ENCODE measurements at regions not wholly inside any gene's neighbourhood (a gene's known extent, or its start where the extent isn't known, plus 50 kb on each side); places are given as distances from the start of the nearest gene placed in this dataset.

- intact Hi-C loops (cut with micrococcal nuclease) = no loop called here
- ChIA-PET CTCF (no interaction called here), POLR2A (no interaction called here), RAD21 (ENCODE audit: low non-redundant PET in 1 of 2, low total read pairs in 2 of 2, uncharacterized antibody in 2 of 2, unreplicated experiment in 2 of 2) (no interaction called here)
- Histone ChIP-seq H3K4me3 (replicated peaks in 1 of 2; ENCODE audit: low read depth in 1 of 2, low read length in 2 of 2) (no peak overlapping the region), H4K20me1 (ENCODE audit: insufficient read depth) (no peaks in the 10 kb centered on the region), H3K27ac (ENCODE audit: low read depth, low read length) (no peak overlapping the region), H3K4me1 (ENCODE audit: control insufficient read depth in 1 of 2, insufficient read depth in 2 of 2, low read length in 2 of 2) (no peaks in the 10 kb centered on the region), H3K27me3 (ENCODE audit: insufficient read depth, low read length) (no peaks in the 10 kb centered on the region), H3K9me2 (ENCODE audit: insufficient read depth) (no peaks in the 10 kb centered on the region), H3K9me3 (ENCODE audit: control insufficient read depth in 1 of 2, insufficient read depth in 1 of 2, low read depth in 1 of 2, low read length in 2 of 2) (no peaks in the 10 kb centered on the region), H3K79me2 (ENCODE audit: insufficient read depth, low read length) (no peaks in the 10 kb centered on the region), H3K36me3 (ENCODE audit: control insufficient read depth in 1 of 2, insufficient read depth in 2 of 2, low read length in 2 of 2) (no peaks in the 10 kb centered on the region), H2AFZ (ENCODE audit: low read depth, low read length, poor library complexity, severe bottlenecking) (no peak overlapping the region), H3K4me2 (ENCODE audit: low read length) (no peak overlapping the region), H3K9ac (ENCODE audit: low read length) (no peak overlapping the region)
- ATAC-seq = no peak
- no peak for TF ChIP-seq ZFX (IDR thresholded peaks at IDR 0.05)
- TF ChIP-seq, protein P1, sequence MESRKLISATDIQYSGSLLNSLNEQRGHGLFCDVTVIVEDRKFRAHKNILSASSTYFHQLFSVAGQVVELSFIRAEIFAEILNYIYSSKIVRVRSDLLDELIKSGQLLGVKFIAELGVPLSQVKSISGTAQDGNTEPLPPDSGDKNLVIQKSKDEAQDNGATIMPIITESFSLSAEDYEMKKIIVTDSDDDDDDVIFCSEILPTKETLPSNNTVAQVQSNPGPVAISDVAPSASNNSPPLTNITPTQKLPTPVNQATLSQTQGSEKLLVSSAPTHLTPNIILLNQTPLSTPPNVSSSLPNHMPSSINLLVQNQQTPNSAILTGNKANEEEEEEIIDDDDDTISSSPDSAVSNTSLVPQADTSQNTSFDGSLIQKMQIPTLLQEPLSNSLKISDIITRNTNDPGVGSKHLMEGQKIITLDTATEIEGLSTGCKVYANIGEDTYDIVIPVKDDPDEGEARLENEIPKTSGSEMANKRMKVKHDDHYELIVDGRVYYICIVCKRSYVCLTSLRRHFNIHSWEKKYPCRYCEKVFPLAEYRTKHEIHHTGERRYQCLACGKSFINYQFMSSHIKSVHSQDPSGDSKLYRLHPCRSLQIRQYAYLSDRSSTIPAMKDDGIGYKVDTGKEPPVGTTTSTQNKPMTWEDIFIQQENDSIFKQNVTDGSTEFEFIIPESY (IDR thresholded peaks at IDR 0.05; ENCODE audit: extremely low read depth, insufficient replicate concordance, low read length) = no peak
- no peak for TF ChIP-seq POLR2AphosphoS5 (IDR thresholded peaks at IDR 0.05; ENCODE audit: low read depth, low read length)
- no peak for TF ChIP-seq RAD21 (IDR thresholded peaks at IDR 0.05; ENCODE audit: low read depth)
- TF ChIP-seq SP1 (IDR thresholded peaks at IDR 0.05; ENCODE audit: low read depth) = no peak
- no peak for TF ChIP-seq MAX (IDR thresholded peaks at IDR 0.05)
- no peak for TF ChIP-seq ELF1 (IDR thresholded peaks at IDR 0.05; ENCODE audit: borderline replicate concordance, low read depth)
- TF ChIP-seq EZH2 (IDR thresholded peaks at IDR 0.05) = no peak
- no peak for TF ChIP-seq EGR1 (IDR thresholded peaks at IDR 0.05; ENCODE audit: low read depth)
- no peak for TF ChIP-seq POLR2A (IDR thresholded peaks at IDR 0.05; ENCODE audit: borderline replicate concordance, extremely low read depth, insufficient read depth, insufficient read length)
- TF ChIP-seq CTCF (IDR thresholded peaks at IDR 0.05 in 2 of 3, conservative IDR thresholded peaks at IDR 0.05 in 1 of 3; ENCODE audit: borderline replicate concordance in 1 of 3, insufficient read depth in 1 of 3, low read depth in 2 of 3, low read length in 2 of 3) = no peak
- no peak for TF ChIP-seq FOSL1 (IDR thresholded peaks at IDR 0.05; ENCODE audit: low read depth)
- TF ChIP-seq ATF3 (IDR thresholded peaks at IDR 0.05) = no peak
- no peak for TF ChIP-seq SRF (IDR thresholded peaks at IDR 0.05; ENCODE audit: low read depth)
- no TSS peak for BruUV-seq (replicated peaks)
- DNase-seq (ENCODE audit: low read depth, low spot score) = no peak
Measured at GRCh38 chr4:34157547-34157946, 2086.8 kb downstream of the ARAP2 start.

All from HCT116 (cell line).